ENCODE measurements at regions not wholly inside any gene's neighbourhood (a gene's known extent, or its start where the extent isn't known, plus 50 kb on each side); places are given as distances from the start of the nearest gene placed in this dataset.

DNA sequence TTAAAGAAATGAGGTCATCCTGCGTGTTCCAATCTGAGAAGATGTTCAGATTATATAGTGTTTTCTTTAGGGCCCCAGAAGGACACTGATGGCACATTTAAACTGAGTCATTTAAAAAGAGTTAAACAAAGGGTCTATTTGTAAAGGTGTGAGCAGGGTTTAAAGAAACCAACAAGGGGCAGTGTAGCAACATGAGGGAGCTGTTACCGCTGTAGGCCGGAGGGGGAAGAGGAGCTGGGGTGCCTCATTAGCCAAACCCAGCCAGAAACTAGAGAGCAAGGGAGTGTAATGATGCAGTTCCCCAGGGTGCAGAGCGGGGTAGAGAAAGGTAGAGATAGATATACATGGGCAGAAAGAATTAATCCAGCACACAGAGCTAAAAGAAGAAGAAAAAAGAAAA, 160.4 kb downstream of the TBX5 start:
- H3K4me2 ChIP-seq (replicated peaks; ENCODE audit: low read depth, low read length, poor library complexity, severe bottlenecking), result no peak overlapping the region
- ChIA-PET CTCF (no interaction called here), POLR2A (no interaction called here)
- Mint-ChIP-seq H3K4me1 (no peaks in the 10 kb centered on the region), H3K27me3 (peaks cover 9% of the 10 kb centered on the region), H3K9me3 (ENCODE audit: insufficient read depth) (no peaks in the 10 kb centered on the region), H3K4me3 (no peak overlapping the region), H3K27ac (no peak overlapping the region)
- H3K9me3 ChIP-seq (ENCODE audit: control extremely low read depth in 1 of 3, control insufficient read depth in 2 of 3, insufficient read depth in 1 of 3, low read length in 2 of 3), result peaks cover 0 to 11% (median 3%) of the 10 kb centered on the region in 3 donors
- no peak for DNase-seq
- no peaks in the 10 kb centered on the region for H3K79me2 ChIP-seq (ENCODE audit: control insufficient read depth, insufficient read depth, low read length)
- no CpG with 5 or more reads among the region's 4 CpGs for WGBS (ENCODE audit: insufficient coverage)
- ATAC-seq (ENCODE audit: low read depth), result no peak
- H3K27me3 ChIP-seq (replicated peaks in 1 of 4; ENCODE audit: control extremely low read depth in 1 of 4, control insufficient read depth in 3 of 4, insufficient read depth in 4 of 4, low read length in 3 of 4), result peaks cover 0 to 3% (median 0%) of the 10 kb centered on the region in 4 experiments
- no peaks in the 10 kb centered on the region for H4K20me1 ChIP-seq (ENCODE audit: control insufficient read depth, insufficient read depth, low read length, poor library complexity, severe bottlenecking)
- intact Hi-C loops (cut with micrococcal nuclease), result no loop called here
- no peaks in the 10 kb centered on the region for H3K36me3 ChIP-seq (replicated peaks in 1 of 2; ENCODE audit: control extremely low read depth in 1 of 2, control insufficient read depth in 1 of 2, extremely low read depth in 1 of 2, insufficient read depth in 2 of 2, low read length in 1 of 2)
- no peak overlapping the region for H3K9ac ChIP-seq (ENCODE audit: low read length)
- no peak for TF ChIP-seq EZH2 (IDR thresholded peaks at IDR 0.05; ENCODE audit: borderline replicate concordance, insufficient read depth, low read depth, low read length, poor library complexity, severe bottlenecking)
- TF ChIP-seq, protein P1, sequence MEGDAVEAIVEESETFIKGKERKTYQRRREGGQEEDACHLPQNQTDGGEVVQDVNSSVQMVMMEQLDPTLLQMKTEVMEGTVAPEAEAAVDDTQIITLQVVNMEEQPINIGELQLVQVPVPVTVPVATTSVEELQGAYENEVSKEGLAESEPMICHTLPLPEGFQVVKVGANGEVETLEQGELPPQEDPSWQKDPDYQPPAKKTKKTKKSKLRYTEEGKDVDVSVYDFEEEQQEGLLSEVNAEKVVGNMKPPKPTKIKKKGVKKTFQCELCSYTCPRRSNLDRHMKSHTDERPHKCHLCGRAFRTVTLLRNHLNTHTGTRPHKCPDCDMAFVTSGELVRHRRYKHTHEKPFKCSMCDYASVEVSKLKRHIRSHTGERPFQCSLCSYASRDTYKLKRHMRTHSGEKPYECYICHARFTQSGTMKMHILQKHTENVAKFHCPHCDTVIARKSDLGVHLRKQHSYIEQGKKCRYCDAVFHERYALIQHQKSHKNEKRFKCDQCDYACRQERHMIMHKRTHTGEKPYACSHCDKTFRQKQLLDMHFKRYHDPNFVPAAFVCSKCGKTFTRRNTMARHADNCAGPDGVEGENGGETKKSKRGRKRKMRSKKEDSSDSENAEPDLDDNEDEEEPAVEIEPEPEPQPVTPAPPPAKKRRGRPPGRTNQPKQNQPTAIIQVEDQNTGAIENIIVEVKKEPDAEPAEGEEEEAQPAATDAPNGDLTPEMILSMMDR (IDR thresholded peaks at IDR 0.05), result no peak
- H3K4me3 ChIP-seq (ENCODE audit: control extremely low read depth in 1 of 5, extremely low read depth in 1 of 5, insufficient read depth in 1 of 5, low read depth in 2 of 5, low read length in 4 of 5), result no peak overlapping the region
- H2AFZ ChIP-seq (ENCODE audit: insufficient read depth, low read depth, low read length, poor library complexity, severe bottlenecking), result no peak overlapping the region
- H3K27ac ChIP-seq (ENCODE audit: low read length in 2 of 2), result no peak overlapping the region
- H3K4me1 ChIP-seq (ENCODE audit: control insufficient read depth in 2 of 2, insufficient read depth in 2 of 2, low read length in 2 of 2), result no peaks in the 10 kb centered on the region

DNA sequence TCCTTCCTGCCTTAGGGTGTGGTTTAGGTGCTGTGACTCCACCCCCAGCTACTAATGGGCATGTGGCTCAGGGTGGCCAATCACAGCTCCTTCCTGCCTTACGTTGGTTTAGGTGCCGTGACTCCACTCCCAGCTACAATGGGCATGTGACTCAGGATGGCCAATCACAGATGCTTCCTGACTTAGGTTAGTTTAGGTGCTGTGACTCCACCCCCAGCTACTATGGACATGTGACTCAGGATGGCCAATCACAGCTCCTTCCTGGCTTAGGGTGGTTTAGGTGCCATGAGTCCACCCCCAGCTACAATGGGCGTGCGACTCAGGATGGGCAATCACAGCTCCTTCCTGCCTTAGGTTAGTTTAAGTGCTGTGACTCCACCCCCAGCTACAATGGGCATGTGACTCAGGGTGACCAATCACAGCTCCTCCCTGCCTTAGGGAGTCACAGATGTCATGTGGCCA, 163.9 kb downstream of the TBX5 start:
- ATAC-seq (ENCODE audit: low read depth), result no peak
- Histone ChIP-seq H3K27ac (ENCODE audit: low read length in 2 of 2) (no peak overlapping the region), H3K36me3 (replicated peaks in 1 of 2; ENCODE audit: control extremely low read depth in 1 of 2, control insufficient read depth in 1 of 2, extremely low read depth in 1 of 2, insufficient read depth in 2 of 2, low read length in 1 of 2) (no peaks in the 10 kb centered on the region), H3K79me2 (ENCODE audit: control insufficient read depth, insufficient read depth, low read length) (no peaks in the 10 kb centered on the region), H4K20me1 (ENCODE audit: control insufficient read depth, insufficient read depth, low read length, poor library complexity, severe bottlenecking) (no peaks in the 10 kb centered on the region), H2AFZ (ENCODE audit: insufficient read depth, low read depth, low read length, poor library complexity, severe bottlenecking) (no peak overlapping the region), H3K9ac (ENCODE audit: low read length) (no peak overlapping the region), H3K27me3 (replicated peaks in 1 of 4; ENCODE audit: control extremely low read depth in 1 of 4, control insufficient read depth in 3 of 4, insufficient read depth in 4 of 4, low read length in 3 of 4) (peaks cover 0 to 3% (median 0%) of the 10 kb centered on the region in 4 experiments), H3K4me3 (ENCODE audit: control extremely low read depth in 1 of 5, extremely low read depth in 1 of 5, insufficient read depth in 1 of 5, low read depth in 2 of 5, low read length in 4 of 5) (no peak overlapping the region), H3K9me3 (ENCODE audit: control extremely low read depth in 1 of 3, control insufficient read depth in 2 of 3, insufficient read depth in 1 of 3, low read length in 2 of 3) (peaks cover 0 to 14% (median 3%) of the 10 kb centered on the region in 3 donors), H3K4me1 (ENCODE audit: control insufficient read depth in 2 of 2, insufficient read depth in 2 of 2, low read length in 2 of 2) (no peaks in the 10 kb centered on the region), H3K4me2 (replicated peaks; ENCODE audit: low read depth, low read length, poor library complexity, severe bottlenecking) (no peak overlapping the region)
- Mint-ChIP-seq H3K9me3 (ENCODE audit: insufficient read depth) (no peaks in the 10 kb centered on the region), H3K27ac (no peak overlapping the region), H3K4me1 (no peaks in the 10 kb centered on the region), H3K27me3 (peaks cover 9% of the 10 kb centered on the region), H3K4me3 (no peak overlapping the region)
- POLR2A ChIA-PET, result no interaction called here
- intact Hi-C loops (cut with micrococcal nuclease), result no loop called here
- CTCF ChIA-PET, result no interaction called here
- 87% methylated on average over 3 of the region's 4 CpGs for WGBS (ENCODE audit: insufficient coverage)
- TF ChIP-seq EZH2 (IDR thresholded peaks at IDR 0.05; ENCODE audit: borderline replicate concordance, insufficient read depth, low read depth, low read length, poor library complexity, severe bottlenecking), result no peak
- TF ChIP-seq, protein P1 (IDR thresholded peaks at IDR 0.05), result no peak
- no peak for DNase-seq

Measured in B cell (primary cell).